ENCODE measurements at regions not wholly inside any gene's neighbourhood (a gene's known extent, or its start where the extent isn't known, plus 50 kb on each side); places are given as distances from the start of the nearest gene placed in this dataset.

GRCh38 chr2:142478206-142478605, 347.4 kb upstream of the LRP1B start:
- no peak for TF ChIP-seq CTCF (IDR thresholded peaks at IDR 0.05)
- no peak for TF ChIP-seq POLR2AphosphoS5 (IDR thresholded peaks at IDR 0.05)
- TF ChIP-seq POLR2A (IDR thresholded peaks at IDR 0.05) = no peak
